NCI-H510A treated with DMSO at 0.1 percent for 48 hours (cell line): ENCODE measurements at regions not wholly inside any gene's neighbourhood (a gene's known extent, or its start where the extent isn't known, plus 50 kb on each side); places are given as distances from the start of the nearest gene placed in this dataset.

Source experiments
- DNase-seq: peaks from one replicate; lab custom pipeline; 2025; lab: John Stamatoyannopoulos, UW

- no peak for DNase-seq
Observed at GRCh38 chr9:20042128-20042711, 253.4 kb upstream of the SLC24A2 start.

GRCh38 chr9:20041697-20042081 is 252.9 kb upstream of the SLC24A2 start:
- no peak for DNase-seq

GRCh38 chr9:20040991-20041696 is 252.3 kb upstream of the SLC24A2 start:
- no peak for DNase-seq

- DNase-seq, result no peak
Observed at GRCh38 chr9:20037699-20038098, 248.9 kb upstream of the SLC24A2 start.

GRCh38 chr9:20033511-20033910 is 244.7 kb upstream of the SLC24A2 start:
- DNase-seq, result no peak

GRCh38 chr9:20032413-20033006 is 243.7 kb upstream of the SLC24A2 start:
- no peak for DNase-seq

GRCh38 chr9:20031836-20032235 is 243.0 kb upstream of the SLC24A2 start:
- DNase-seq, result no peak

GRCh38 chr9:20030671-20031070 is 241.8 kb upstream of the SLC24A2 start:
- no peak for DNase-seq

- no peak for DNase-seq
Observed at GRCh38 chr9:20030221-20030620, 241.4 kb upstream of the SLC24A2 start.

- DNase-seq, result no peak
Observed at GRCh38 chr9:20028849-20029231, 240.0 kb upstream of the SLC24A2 start.

GRCh38 chr9:20028192-20028848 is 239.5 kb upstream of the SLC24A2 start:
- no peak for DNase-seq

- no peak for DNase-seq
Observed at GRCh38 chr9:20023961-20024571, 235.2 kb upstream of the SLC24A2 start.

GRCh38 chr9:20023210-20023905 is 234.5 kb upstream of the SLC24A2 start:
- no peak for DNase-seq

- no peak for DNase-seq
Observed at GRCh38 chr9:20022410-20022809, 233.6 kb upstream of the SLC24A2 start.

- no peak for DNase-seq
Observed at GRCh38 chr9:20016611-20017010, 227.8 kb upstream of the SLC24A2 start.

GRCh38 chr9:20015427-20015931 is 226.6 kb upstream of the SLC24A2 start:
- DNase-seq, result peak; percentile 2

GRCh38 chr9:20014168-20014567 is 225.3 kb upstream of the SLC24A2 start:
- no peak for DNase-seq

- no peak for DNase-seq
Observed at GRCh38 chr9:20012232-20012631, 223.4 kb upstream of the SLC24A2 start.

- no peak for DNase-seq
Observed at GRCh38 chr9:20009606-20010005, 220.8 kb upstream of the SLC24A2 start.

- no peak for DNase-seq
Observed at GRCh38 chr9:20002011-20002410, 213.2 kb upstream of the SLC24A2 start.

GRCh38 chr9:20001058-20001457 is 212.2 kb upstream of the SLC24A2 start:
- DNase-seq, result no peak
